HG03066 (cell line): ENCODE measurements at regions not wholly inside any gene's neighbourhood (a gene's known extent, or its start where the extent isn't known, plus 50 kb on each side); places are given as distances from the start of the nearest gene placed in this dataset.

Source experiments
- ATAC-seq: cut with Tn5 transposase; IDR thresholded peaks from one replicate; pipeline ENCODE4 v1.9.1; 2021; ENCODE audit warnings: low read depth; ENCODE audit not compliant: unreplicated experiment

DNA sequence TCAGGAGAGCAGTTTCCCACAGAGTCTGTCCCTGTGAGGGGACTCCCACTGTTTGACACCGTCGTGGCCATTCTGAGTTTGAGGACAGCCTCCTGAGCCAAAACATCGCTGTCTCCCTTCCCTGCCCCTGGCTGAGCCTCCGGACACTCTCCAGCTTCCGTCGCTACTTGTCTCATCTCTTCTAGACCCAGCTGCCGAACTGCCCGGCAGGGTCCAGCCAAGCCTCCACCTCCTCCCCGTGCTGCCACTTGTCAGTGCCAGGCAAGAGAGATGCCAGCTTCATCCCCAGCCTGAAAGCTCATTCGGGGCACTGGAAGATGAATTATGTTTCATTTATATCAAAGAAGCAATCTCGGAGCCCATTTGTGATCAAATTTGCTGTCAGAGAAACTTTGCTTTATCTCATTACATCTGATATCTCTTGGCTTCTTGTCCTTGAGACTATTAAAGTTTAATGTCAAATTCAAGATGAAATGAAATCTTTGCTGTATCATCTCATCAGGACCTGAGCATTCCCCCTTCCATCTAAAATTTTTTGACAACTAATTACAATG is 283.9 kb downstream of the BUD13 start:
- no peak for ATAC-seq

DNA sequence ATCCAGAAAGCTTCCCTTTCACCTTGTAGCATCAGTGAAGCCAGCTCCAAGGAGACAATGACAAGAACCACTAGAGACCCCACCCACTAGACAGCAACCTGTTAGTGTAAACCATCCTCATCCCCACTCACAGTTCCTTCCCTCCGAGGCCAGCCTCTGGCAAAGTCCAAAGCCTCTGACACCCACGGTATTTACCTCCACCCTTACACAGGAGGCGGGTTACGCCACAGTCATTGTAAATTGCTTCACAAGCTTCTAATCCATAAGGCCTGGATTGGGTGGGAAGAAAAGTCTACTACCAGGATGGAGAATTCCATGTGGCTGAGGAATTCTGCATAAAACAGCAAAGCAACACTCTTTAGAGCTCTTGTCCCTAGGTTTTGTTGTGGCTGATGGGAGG is 287.4 kb downstream of the BUD13 start:
- ATAC-seq = no peak

DNA sequence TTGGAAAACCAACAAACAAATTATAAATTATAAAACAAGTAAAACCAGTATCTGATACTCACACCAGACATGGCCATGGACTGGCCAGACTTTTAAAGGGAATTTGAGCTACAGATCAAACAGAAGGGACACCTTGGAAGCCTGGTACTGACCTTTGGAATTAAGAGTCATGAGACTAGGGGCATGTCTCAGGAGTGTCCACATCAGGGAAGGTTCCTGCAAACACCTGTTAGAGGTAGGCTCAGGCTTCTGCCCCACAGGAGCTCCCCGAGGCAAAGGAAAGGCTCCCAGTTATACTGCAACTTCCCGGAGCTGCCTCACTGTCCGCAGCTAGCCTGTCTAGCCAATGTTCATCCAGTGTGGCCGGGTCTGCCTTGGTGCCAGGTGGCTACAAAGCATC is 290.1 kb downstream of the BUD13 start:
- no peak for ATAC-seq

DNA sequence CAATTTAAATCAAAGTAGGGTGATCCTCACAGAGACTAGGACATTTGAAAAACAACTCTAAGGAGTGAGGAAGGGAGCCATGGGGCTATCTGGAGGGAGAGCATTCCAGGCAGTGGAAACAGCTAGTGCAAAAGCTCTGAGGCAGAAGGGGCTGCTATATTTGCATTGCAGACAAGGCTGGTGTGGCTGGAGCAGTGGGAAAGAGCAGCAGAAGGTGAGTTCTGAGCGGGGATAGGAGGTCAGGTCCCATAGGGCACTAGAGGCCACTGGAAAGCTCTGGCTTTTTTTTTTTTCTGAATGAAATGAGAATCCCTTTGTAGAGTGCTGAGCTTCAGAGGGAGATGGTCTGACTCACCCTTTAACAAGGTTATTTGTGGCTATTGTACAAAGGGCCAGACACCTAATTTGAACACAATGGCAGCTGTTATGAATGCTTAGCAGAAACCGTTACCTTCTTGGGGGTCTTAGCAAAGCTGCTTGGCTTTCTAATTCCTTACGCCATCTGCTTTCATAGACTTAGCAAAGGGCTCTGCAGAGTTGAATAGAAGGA is 291.6 kb downstream of the BUD13 start:
- no peak for ATAC-seq

DNA sequence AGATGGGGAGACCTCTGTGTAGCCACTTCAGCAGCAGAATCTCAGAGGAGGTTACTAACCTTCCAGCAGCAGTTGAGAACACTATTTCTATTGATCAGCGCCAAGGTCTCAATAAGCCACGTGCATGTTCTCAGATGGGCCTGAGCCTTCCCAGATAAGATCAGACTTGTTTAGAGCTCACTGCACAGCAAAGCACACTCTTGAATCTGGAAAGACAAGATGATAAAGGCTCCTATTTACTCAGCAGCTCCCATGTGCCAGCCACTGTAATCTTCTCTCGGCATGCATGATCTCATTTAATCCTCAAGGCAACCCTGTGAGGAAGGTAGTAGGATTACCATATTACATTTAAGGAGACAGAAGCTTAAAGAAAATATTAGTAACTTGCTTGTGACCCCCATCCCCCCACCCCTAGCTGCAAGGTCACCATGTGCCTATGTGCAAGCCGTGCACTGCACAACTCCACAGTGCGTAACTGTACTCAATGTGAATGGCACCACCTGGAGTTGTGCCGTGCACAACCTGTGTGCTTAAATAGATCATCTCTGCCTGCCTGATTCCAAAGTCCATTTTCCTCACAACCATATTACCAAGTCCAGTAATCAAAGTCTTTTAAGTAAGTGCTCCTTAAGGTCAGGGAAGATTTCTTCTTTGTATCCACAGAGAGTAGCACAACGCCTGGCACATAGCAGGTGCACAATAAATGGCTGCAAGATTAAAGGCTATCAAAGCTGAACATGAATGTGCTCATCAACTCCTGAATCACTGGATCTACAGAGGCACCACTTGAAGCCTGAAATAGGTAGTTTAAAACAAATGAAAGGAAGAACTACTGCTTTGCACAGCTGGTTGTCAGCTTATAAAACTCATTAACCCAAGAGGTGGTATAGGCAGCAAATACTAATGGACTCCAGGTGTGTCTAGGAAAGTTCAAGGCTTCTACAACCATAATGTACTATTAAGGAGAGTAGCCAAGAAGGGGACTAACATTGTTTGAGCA is 293.8 kb downstream of the BUD13 start:
- no peak for ATAC-seq

DNA sequence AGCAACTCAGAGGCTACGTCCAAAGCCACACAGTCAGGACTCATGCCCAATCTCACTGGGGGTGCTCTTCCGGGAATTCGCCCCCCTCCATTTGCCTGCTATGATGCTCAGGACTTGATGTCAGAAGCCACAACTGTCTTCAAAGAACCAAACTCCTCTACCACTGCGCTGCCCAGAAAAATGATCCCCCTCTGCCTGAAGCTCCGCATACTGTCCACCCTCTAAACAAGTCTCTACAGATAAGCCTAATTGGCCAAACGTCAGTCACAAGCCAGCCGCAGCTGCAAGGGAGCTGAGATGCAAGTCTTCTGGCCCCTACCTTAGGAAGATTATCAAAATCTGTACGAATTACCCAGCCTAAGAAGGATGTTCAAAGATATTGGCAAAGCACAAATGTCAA is 294.6 kb downstream of the BUD13 start:
- ATAC-seq = no peak

DNA sequence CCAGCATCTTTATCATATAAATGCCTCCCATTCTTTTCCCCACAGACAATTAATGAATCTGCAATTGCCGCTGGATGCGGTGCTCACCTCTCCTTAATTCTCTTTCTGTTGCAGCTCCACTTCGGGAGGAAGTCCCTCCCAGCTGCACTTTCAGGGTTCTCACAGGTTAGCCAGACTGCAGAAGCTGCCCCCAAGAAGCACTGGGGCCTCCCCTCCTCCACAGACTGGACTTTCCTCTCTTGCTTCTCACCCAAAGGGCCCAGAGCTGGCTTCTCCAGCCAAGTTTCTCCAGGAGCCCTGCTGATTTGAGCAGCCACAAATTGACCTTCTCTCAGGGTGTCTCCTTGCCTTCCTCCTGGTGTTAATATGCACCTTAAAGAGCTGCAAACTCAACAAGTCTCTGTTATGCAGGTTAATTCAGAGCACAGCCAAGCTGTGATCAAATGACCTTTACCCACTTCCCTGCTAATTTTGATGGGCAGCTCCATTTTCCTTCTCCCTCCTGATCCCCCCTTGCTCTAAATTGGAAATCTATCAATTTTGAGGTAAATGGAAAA is 298.9 kb downstream of the BUD13 start:
- no peak for ATAC-seq

DNA sequence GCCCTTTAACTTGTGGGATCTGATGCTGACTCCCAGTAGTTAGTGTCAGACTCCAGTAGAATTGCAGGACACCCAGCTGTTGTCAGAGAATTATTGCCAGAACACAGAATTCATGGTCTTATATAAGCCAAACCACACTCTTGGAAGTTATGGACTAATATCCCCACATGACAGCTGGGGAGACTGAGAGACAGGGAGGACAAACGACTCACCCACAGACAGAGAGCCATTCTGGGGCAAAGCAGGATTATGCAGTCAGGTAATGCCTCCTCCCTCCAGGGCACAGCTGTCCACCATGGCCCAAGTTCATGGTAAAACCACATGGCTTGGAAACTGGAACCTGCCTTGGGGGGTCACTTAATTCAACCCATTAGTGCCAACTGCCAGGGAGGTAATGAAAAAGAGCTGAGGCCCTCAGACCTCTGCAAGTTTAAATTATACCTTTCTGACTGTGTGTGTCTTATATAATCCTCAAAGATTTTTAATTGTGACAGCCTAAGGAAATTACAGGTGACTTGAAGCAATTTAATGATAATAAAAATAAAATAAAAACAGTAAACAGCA is 299.5 kb downstream of the BUD13 start:
- no peak for ATAC-seq

DNA sequence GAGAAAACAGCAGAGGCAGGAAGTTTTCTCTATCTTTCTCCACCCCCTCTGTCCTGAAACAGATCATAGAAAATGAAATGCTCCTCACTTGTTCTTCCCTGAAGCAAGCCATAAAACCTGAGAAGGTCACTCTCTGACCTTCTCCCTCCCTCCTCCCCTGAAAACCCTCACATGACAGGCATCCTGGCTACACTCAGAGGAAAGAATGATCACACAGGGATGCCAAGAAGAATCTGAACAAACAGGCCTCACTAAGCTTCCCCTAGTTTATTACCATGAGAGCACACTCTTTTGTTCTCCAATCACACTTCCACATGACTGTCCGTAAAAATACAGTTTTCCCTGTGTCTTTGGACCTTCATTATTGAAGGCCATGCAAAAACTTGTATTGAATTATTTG is 300.1 kb downstream of the BUD13 start:
- no peak for ATAC-seq

DNA sequence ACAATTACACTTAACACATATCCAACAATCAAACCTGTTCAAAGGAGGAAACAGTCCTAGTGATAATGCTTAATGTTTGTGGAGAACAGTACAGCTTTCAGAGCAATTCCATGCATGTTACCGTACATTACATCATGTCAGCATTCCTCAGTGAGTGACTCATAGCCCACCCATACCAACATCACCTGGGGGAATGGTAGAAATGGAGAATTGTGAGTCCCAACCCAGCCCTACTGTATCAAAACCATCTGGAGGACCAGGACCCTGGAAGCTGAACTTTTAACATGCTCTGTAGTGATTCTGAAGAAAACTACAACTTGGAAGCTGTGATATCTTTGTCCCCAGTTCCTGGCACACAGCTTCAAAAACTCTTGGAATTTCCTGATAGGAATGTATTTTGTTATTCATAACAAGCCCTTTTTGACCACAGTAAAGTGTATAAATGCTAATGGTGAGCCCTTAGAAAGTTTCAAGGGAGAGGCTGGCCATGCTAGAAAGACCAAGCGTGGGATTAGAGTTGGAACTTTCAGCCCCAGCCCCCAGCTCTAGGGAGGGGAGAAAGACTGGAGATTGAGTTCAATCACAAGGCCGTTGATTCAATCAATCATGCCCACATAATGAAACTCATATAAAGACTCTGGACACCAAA is 301.1 kb downstream of the BUD13 start:
- no peak for ATAC-seq

DNA sequence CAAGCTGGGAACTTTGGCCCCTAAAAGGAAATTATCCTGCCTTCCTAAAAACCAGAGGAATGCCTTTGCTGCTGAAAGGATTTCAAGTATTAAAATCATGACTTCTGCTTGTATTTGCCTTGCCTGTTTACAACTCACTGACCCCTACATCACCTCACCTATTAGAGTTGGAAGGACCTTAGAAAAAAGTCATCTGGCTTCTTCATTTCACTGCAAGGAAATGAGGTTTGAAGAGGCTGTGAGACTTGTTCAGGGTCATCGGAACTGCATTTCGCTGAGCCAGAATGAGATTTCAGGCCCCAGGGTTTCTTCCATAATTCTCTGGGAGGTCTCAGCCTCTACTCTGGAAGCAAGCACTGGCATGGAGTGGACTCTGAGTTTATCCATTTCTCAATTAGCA is 304.1 kb downstream of the BUD13 start:
- ATAC-seq = no peak

DNA sequence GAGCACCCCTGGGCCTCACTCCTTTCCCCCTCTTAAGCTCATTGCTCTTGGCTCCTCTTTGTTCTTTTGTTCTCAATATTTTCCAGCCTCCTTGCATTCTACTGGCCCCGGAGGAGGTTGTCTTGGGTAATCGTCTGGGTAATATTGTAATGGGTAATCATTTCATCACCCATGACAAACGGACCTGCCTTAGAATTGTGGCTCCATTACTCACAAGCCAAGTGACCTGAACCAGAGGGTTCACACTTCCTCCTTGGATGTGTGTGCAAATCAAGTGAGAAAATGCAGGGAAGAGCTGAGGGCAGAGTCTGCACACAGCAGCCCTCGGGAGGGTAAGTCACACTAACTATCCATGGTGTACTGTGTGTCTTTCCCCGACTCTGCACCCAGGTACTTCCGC is 305.0 kb downstream of the BUD13 start:
- ATAC-seq = no peak

DNA sequence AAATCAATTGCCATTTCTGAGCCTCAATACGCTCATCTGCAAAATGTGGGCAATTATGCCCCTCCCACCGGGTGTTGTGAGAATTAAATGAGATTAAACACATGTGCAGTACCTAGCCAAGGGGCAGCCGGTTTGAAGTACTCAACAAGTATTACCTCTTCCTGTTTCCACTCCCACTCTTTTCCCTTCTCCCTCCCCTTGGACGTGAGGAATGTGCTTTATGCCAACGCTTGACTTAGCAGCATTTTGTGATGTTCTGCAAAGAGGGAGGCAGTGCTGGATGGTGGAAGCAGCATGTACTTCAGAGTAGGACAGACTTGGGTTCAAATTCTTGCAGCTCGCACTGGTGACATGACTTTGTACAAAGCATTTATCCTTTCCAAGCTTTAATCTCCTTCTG is 306.0 kb downstream of the BUD13 start:
- no peak for ATAC-seq

DNA sequence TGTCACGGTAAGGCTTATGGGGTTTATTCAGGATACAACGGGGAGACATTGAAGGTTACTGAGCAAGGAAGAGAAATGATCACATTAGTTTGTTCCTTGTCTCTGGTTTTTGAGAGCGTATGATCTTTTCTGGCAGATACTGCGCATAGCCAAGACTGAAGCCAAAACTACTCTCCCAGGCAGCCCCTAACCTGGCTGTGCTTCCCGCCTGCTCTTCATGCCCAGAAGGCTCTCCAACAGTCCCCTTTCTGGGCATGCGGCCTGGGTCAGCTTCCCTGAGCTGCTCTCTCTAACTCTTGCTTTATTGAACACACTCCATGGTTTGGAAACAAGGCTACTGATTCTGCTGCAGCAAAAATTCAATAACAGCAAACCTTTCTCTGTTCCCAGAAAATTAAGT is 306.6 kb downstream of the BUD13 start:
- no peak for ATAC-seq

DNA sequence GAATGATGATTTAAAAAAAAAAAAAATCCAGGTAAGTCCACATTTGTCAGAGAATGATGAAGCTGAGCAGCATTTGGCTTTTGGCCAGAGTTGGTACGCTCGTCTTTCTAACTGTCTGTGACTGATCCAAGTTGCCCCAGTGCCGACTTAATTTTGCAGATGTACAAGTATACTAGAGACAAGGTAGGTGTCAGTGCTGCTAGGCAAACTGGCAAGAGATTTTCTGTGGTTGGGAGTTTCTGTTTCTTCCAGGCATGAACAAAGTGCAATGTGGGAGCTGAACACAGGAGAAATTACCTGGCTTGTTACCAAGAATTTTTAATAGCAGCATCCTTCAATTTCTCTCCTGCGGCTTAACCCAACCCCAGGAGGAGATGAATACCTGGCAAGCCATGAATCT is 307.7 kb downstream of the BUD13 start:
- ATAC-seq = no peak

DNA sequence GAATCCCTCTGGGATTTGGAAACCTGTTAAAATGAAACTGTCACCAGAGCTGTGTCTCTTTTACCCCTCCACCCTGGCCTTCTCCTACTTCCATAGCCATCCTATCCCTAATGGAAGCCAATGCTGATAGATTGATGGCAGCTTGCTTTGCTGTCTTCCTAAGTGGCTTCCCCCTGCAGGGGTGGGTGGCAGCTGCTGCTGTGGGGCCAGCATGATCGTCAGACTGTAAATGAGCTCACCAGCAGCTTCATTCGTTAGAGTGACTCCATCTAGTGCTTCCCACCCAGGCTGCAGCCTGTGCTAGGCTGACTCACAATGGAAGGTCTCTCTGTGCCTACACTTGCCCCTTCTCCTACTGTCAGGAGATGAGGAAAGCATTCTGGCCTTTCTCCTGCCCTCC is 311.0 kb downstream of the BUD13 start:
- ATAC-seq = no peak

DNA sequence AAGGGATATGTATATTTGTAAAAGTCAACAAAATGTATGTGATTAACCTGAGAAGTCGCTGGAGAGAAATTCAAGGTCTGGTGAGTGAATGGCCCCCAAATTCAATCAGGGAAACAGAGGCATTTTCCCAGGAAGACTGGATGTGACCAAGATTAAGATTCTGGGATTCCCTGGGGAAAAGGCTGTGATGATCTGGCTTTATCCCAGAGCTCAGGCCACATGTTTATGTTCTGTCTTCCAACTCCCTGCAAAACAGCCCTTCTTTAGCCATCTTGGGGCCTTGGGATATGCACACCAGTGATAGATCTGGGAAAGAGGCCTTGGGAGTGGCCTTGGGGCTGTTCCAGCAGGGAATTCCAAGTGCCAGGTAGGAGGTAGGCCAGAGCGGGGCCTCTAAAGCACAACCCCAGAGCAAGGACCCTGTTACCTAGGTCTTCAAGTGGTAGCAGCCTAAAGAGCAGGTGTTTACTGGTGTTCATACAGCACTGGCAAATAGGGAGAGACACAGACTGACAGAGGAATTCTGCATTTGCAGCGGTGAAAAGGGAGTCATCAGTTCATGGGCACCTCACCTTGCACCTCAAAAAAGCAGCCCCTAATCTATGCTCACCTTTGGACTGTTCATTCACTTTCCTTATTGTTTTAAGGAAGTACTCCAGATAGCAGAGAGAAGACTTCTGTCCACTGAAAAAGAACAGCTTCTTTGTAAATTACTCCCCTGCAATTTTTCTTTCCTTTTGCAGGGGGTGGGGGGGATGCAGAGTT is 312.4 kb downstream of the BUD13 start:
- no peak for ATAC-seq

DNA sequence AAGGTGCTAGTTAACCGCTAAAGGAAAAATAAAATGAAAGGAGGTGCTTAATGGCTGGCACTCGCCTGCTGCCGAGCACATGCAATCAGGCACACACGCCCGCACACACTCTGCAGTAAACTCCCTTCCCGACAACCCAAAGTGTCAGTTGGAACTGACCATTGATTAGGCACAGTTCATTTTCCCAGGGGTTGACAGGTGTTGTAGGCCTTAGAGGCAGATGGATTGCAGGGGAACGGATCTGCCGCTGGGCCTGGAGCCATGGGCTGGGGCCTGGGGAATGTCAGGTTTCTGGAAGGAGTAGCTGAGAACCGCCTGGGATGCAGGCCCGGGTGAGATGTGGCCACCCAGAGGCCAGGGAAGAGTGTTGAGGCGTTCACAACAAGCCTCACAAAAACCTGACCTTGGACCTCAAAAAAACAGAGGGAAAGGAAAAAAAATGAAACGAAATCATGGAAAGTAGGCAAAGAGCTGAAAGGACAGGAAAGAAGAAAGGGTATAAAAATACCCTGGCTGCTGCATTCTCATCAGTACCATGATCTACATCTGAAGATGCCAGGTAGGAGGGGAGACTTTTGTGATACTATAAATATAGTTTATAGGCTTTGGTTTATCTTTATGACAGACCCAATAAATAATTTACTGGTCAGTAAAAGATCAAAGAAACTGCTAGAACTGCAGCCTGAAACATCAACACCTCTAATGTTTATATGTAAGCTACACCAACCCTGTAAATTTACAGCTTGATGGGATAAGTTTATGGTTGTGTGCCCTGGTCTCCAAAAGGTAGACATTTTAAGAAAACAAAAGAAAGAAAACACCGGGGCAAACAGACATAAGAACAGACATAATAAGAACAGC is 313.4 kb downstream of the BUD13 start:
- ATAC-seq = no peak

DNA sequence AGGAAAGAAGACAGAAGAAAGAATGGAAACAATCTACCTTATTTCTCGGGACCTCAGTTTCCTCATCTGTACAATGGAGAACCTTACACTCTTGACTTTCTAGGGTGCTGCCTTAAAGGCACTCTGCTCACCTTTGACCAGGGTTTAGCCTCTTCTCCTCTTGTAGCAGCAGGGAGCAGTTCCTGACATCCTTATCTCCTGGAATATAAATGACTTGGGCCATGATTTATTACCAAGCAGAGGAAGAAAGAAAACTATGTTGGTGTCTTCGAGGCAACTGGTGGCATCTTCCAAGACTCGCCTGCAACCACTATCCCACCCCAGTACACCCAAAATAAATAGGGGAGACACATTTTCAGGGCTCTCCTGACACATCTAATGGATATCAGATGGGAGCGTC is 314.2 kb downstream of the BUD13 start:
- no peak for ATAC-seq
